ENCODE measurements at regions not wholly inside any gene's neighbourhood (a gene's known extent, or its start where the extent isn't known, plus 50 kb on each side); places are given as distances from the start of the nearest gene placed in this dataset.
"Not testable (repeated sequence)": the region's sequence is repeated elsewhere in the genome, so short reads cannot be mapped to it uniquely, and the experiment has no call there.

GRCh38 chr5:5831622-5832021 is 409.1 kb downstream of the ICE1 start:
- not testable (repeated sequence) for DNase-seq

GRCh38 chr5:5828619-5829018 is 406.1 kb downstream of the ICE1 start:
- no peak for DNase-seq

- no peak for DNase-seq
These were observed 404.4 kb downstream of the ICE1 start for GRCh38 chr5:5826911-5827310.

- no peak for DNase-seq
These were observed 400.3 kb downstream of the ICE1 start for GRCh38 chr5:5822729-5823257.

GRCh38 chr5:5816960-5817359 is 394.5 kb downstream of the ICE1 start:
- DNase-seq: no peak

GRCh38 chr5:5813441-5813840 is 391.0 kb downstream of the ICE1 start:
- peak; percentile 7 for DNase-seq

GRCh38 chr5:5810461-5810860 is 388.0 kb downstream of the ICE1 start:
- DNase-seq: no peak

- DNase-seq: no peak
These were observed 383.4 kb downstream of the ICE1 start for GRCh38 chr5:5805916-5806315.

GRCh38 chr5:5804478-5805233 is 382.2 kb downstream of the ICE1 start:
- no peak for DNase-seq

GRCh38 chr5:5800801-5801761 is 378.6 kb downstream of the ICE1 start:
- no peak for DNase-seq

GRCh38 chr5:5799826-5800225 is 377.3 kb downstream of the ICE1 start:
- DNase-seq: peak; percentile 22

GRCh38 chr5:5799229-5799628 is 376.8 kb downstream of the ICE1 start:
- DNase-seq: no peak

- DNase-seq: no peak
These were observed 376.0 kb downstream of the ICE1 start for GRCh38 chr5:5798462-5798861.

GRCh38 chr5:5798041-5798440 is 375.6 kb downstream of the ICE1 start:
- DNase-seq: no peak

GRCh38 chr5:5795074-5795771 is 372.7 kb downstream of the ICE1 start:
- no peak for DNase-seq

- DNase-seq: no peak
These were observed 371.7 kb downstream of the ICE1 start for GRCh38 chr5:5794118-5794560.

GRCh38 chr5:5793242-5794117 is 371.0 kb downstream of the ICE1 start:
- DNase-seq: no peak

- peak; percentile 10 for DNase-seq
These were observed 369.6 kb downstream of the ICE1 start for GRCh38 chr5:5792106-5792505.

GRCh38 chr5:5788793-5789192 is 366.3 kb downstream of the ICE1 start:
- no peak for DNase-seq

- DNase-seq: no peak
These were observed 364.9 kb downstream of the ICE1 start for GRCh38 chr5:5787373-5787772.

GRCh38 chr5:5784101-5784500 is 361.6 kb downstream of the ICE1 start:
- DNase-seq: no peak

- no peak for DNase-seq
These were observed 360.5 kb downstream of the ICE1 start for GRCh38 chr5:5783021-5783420.
